Ureter (tissue), 1 donor: ENCODE measurements at regions not wholly inside any gene's neighbourhood (a gene's known extent, or its start where the extent isn't known, plus 50 kb on each side); places are given as distances from the start of the nearest gene placed in this dataset.
A peak's percentile ranks its signal among the peaks of the same experiment; 100 is the strongest.

Source experiments
- DNase-seq: peaks from one replicate; pipeline ENCODE4 v3.0.0-alpha.2; 2020; ENCODE audit warnings: low spot score
- donor health status: DM: yes; HTN: yes; CAD: no.

- no peak for DNase-seq
Observed at GRCh38 chr4:123987408-123987807, 590.8 kb downstream of the SPRY1 start.

DNA sequence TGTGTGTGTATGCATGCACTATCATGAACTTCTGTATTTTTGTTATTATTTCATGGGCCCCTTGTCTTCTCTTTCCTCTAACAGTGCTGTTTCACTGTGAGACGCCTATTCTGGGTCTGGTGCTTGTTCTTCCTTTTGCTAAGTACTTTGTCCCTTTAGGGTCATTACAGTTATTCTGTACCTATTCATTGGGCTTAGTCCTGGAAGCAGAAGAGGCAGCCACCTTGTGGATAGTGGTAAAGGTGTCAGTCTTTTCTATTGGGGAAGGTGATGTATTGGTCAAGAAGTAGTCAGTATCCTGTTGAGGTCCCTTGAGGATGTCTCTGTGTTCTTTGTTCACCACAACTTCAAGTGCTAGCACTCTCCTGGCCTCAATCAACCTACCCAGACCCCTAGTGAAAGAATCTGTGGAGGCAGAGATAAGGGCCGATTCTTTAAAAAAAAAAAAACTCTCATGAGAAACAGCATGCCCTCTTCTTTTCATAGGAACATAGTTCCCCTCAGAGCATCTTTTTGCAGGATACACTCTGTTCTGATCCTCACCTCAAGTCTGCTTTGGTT, 593.8 kb downstream of the SPRY1 start:
- no peak for DNase-seq

GRCh38 chr4:123994917-123995316, 598.3 kb downstream of the SPRY1 start:
- DNase-seq: no peak

DNA sequence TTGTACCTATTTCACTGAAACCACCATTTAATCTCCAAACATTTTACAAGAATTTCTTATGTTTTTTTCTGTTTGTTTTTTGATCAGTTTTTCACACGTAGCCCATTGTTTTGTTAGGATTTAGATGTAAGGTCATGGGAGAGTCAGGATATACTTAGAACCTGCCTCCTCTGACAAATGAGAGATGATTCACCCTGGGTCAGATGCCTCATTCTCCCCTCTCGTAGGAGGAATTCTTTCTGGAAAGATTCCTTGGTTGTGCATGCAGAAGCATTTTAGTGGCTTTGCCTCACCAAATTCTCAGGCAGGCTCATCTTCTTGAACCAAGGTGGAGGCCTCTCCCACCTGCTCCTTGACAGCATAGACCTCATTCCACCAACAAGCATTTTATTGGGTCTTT, 599.3 kb downstream of the SPRY1 start:
- no peak for DNase-seq

GRCh38 chr4:123996718-123997510, 600.3 kb downstream of the SPRY1 start:
- no peak for DNase-seq

GRCh38 chr4:123997776-123998449, 601.3 kb downstream of the SPRY1 start:
- no peak for DNase-seq

GRCh38 chr4:124000233-124000632, 603.6 kb downstream of the SPRY1 start:
- DNase-seq: no peak

DNA sequence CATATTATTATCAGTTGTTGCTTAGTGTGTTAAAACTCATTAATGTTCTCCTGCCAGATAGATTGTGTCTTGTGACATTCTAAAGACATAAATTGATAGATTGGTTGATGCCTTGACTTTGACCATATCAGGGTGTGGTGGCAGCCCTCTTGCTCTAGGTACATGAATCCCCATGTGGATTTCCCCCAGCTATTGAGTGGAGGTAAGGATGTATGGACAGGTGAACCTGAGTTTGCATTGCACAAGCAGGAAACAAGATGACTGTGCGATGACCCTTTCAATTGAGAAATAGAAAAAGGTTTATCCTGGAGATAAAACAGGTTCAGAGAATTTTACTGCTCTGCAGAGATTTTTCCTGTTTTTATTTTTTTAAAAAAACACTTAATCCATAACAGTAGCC, 619.2 kb downstream of the SPRY1 start:
- DNase-seq: no peak

- DNase-seq: no peak
Observed at GRCh38 chr4:124017185-124017785, 620.7 kb downstream of the SPRY1 start.

- peak; percentile 46 for DNase-seq
Observed at GRCh38 chr4:124018383-124019317, 622.1 kb downstream of the SPRY1 start.

GRCh38 chr4:124019749-124020549, 623.4 kb downstream of the SPRY1 start:
- DNase-seq: no peak

DNA sequence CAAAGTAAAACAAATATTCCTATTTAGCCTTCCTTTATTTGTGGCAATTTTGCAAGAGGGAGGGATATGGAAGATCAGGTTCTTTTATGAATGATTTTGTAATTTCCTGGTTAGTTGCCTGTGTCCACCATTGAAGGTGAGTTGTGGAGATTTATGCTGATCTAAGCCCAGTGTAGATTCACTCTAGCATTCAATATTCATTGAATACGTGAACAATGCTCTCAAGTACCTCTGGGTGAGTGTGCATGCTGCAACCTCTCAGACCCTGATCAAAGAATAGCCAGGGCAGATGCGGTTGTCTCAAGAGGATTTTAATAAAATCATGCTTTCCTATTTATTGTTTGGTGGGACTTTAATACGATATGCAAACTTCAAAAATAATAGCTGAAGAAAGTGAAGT, 628.4 kb downstream of the SPRY1 start:
- no peak for DNase-seq

- no peak for DNase-seq
Observed at GRCh38 chr4:124025428-124025827, 628.8 kb downstream of the SPRY1 start.

DNA sequence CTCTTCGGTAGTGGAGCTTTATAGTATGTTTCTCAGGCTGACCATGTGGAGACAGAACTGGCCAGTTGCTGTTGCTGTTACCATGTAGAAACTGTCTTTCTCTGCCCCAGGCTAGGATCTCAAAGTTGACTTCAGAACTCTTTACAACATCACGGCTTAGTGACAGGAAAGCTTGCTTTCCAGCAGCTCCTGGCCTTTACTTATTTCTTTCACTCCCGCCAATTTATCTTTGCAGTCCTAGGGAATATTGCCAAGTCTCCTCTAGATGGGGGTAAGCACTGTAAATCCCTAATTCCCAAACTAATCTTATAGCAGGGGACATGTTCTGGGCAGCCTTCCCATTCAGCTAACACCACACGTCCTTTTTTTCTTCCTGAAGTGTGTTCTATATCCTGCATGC, 631.6 kb downstream of the SPRY1 start:
- no peak for DNase-seq

GRCh38 chr4:124030147-124030546, 633.6 kb downstream of the SPRY1 start:
- no peak for DNase-seq

- DNase-seq: no peak
Observed at GRCh38 chr4:124032035-124032434, 635.4 kb downstream of the SPRY1 start.

DNA sequence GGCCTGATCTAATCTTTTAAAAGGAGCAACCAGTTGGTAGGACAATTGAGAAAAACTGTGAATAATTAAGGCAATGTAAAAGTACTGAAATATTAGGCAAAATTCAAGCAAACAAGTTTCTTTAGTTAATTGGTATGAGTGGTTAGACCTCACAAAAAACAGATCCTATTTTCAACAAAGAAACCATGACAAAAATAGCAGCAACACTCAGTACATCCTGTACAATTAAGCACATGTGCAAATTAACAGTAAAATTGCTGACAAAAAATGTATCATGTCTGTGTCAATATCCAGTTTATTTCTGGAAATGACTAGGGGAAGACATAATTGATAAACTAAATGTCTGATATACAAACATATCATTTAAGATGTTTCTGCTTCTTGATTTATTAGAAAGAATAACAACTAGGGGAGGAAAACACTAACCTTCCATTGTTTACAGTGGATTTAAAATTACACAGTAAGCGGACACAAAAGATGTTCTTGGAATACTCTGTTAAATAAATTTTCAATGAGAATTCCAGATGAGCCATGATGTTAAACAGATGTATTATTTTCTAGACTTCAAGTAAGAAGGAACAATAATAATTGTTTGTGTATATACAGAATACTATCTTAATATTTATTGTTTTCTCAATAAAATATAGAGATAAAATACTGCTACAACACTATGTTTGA, 638.9 kb downstream of the SPRY1 start:
- DNase-seq: no peak

DNA sequence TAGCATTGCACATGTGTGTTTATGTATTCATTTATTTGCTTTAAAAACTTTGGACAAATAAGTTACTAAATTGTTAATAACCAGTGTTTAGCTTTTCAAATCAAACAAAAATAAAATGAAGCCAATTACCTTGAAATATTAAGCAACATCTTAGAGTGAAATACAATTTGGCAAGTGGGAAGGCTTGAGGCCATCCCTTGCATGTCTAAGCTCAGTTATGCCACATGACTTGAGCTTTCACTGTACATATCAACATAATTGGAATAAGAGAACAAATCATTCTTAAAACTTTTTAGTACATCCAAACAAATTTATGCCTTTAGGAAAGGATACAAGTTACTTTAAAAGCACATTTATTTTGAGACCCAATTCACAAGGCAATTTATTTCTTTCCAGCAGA, 640.6 kb downstream of the SPRY1 start:
- DNase-seq: no peak

GRCh38 chr4:124044330-124044729, 647.7 kb downstream of the SPRY1 start:
- no peak for DNase-seq

DNA sequence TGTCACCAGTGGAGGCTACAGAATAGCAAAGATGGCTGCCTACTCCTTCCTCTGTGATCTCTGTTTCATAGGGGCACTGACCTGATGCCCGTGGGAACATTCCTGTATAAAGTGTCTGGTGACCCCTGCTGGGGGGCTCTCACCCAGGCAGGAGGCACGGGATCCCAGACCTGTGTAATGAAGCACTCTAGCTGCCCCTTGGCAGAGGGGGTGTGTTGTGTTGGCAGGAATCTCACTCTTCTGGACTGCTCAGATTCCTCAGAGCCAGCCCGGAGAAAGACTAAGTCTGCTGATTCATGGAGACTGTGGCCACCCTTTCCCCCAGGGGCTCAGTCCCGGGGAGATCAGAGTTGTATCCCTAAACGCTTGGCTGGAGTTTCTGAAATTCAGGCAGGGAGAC, 648.3 kb downstream of the SPRY1 start:
- no peak for DNase-seq
